SK-N-SH (cell line): ENCODE measurements at regions not wholly inside any gene's neighbourhood (a gene's known extent, or its start where the extent isn't known, plus 50 kb on each side); places are given as distances from the start of the nearest gene placed in this dataset.

Source experiments
- CTCF ChIA-PET: fragments of 300-600, 350-600 bp; formaldehyde crosslinking; extraction: SDS; loops from one replicate; lab custom pipeline; 2021; lab: Yijun Ruan, JAX
- POLR2A ChIA-PET: fragments of 350-600 bp; sonication (Branson Sonifier 250); formaldehyde crosslinking; extraction: SDS; loops from one replicate; lab custom pipeline; 2020; ENCODE audit warnings: antibody characterized with exemption, inconsistent platforms; lab: Yijun Ruan, JAX
- DNase-seq: peaks from one replicate; pipeline ENCODE4 v3.0.0; 2012
- H2AFZ ChIP-seq: fragments of 200-600 bp; sonication (generic); 2 replicates; pipeline ENCODE4 v1.8.1; 2016; ENCODE audit warnings: antibody characterized with exemption, mild to moderate bottlenecking, low read depth
- H3F3A ChIP-seq: fragments of 200-600 bp; sonication (generic); replicated peaks from 2 replicates; pipeline ENCODE3; 2016; ENCODE audit warnings: antibody characterized with exemption, mild to moderate bottlenecking; ENCODE audit not compliant: insufficient read depth
- H3K27ac ChIP-seq, 2 experiments: fragments of 200-500 bp in 1 of 2; fragments of 200-600 bp in 1 of 2; sonication (Bioruptor generic) in 1 of 2; sonication (generic), shearing (Covaris generic) in 1 of 2; 2 replicates each; pipeline versions ENCODE4 v1.5.1 to v1.6.1; 2014 to 2016; ENCODE audit warnings: low read depth in 2 of 2, inconsistent platforms in 1 of 2, low read length in 1 of 2, mild to moderate bottlenecking in 1 of 2, mixed read lengths in 1 of 2
- H3K27me3 ChIP-seq: fragments of 200-600 bp; sonication (generic), shearing (Covaris generic); 2 replicates; pipeline ENCODE4 v1.6.1; 2016; ENCODE audit warnings: mixed run types; ENCODE audit not compliant: insufficient read depth
- H3K36me3 ChIP-seq, 2 experiments: fragments of 200-500 bp in 1 of 2; fragments of 200-600 bp in 1 of 2; sonication (Bioruptor generic) in 1 of 2; sonication (generic) in 1 of 2; replicated peaks in 1 of 2; 2 replicates each; pipeline versions ENCODE3 to v1.5.1; 2014 to 2016; ENCODE audit warnings: low read length in 1 of 2, mild to moderate bottlenecking in 1 of 2; ENCODE audit not compliant: insufficient read depth in 2 of 2, control insufficient read depth in 1 of 2
- H3K4me1 ChIP-seq, 2 experiments: fragments of 200-500 bp in 1 of 2; fragments of 200-600 bp in 1 of 2; sonication (Bioruptor generic) in 1 of 2; sonication (generic), shearing (Covaris generic) in 1 of 2; 2 replicates each; pipeline versions ENCODE4 v1.5.1 to v1.6.1; 2014 to 2016; ENCODE audit warnings: low read depth in 1 of 2, low read length in 1 of 2, mixed run types in 1 of 2; ENCODE audit not compliant: insufficient read depth in 2 of 2, control insufficient read depth in 1 of 2
- H3K4me2 ChIP-seq: fragments of 200-600 bp; sonication (generic), shearing (Covaris generic); 2 replicates; pipeline ENCODE4 v1.6.1; 2017; ENCODE audit warnings: mixed run types
- H3K4me3 ChIP-seq, 2 experiments: fragments of 200-500 bp in 1 of 2; fragments of 200-600 bp in 1 of 2; sonication (Bioruptor generic) in 1 of 2; sonication (generic), shearing (Covaris generic) in 1 of 2; 2 replicates each; pipeline versions ENCODE4 v1.5.1 to v1.8.1; 2014 to 2016; ENCODE audit warnings: low read depth in 2 of 2, inconsistent platforms in 1 of 2, low read length in 1 of 2, mild to moderate bottlenecking in 1 of 2, mixed read lengths in 1 of 2, moderate library complexity in 1 of 2
- H3K79me2 ChIP-seq: fragments of 200-600 bp; sonication (generic); 2 replicates; pipeline ENCODE4 v1.8.1; 2017; ENCODE audit warnings: mild to moderate bottlenecking; ENCODE audit not compliant: insufficient read depth
- H3K9ac ChIP-seq: fragments of 200-600 bp; sonication (generic); 2 replicates; pipeline ENCODE4 v1.6.1; 2017; ENCODE audit warnings: mixed run types
- H3K9me2 ChIP-seq: fragments of 200-600 bp; sonication (generic); 2 replicates; pipeline ENCODE4 v1.6.1; 2017; ENCODE audit warnings: mixed run types
- H3K9me3 ChIP-seq: fragments of 200-600 bp; sonication (generic); 2 replicates; pipeline ENCODE4 v1.6.1; 2017; ENCODE audit warnings: mixed run types, mild to moderate bottlenecking, moderate library complexity
- H4K20me1 ChIP-seq: fragments of 200-600 bp; sonication (generic); 2 replicates; pipeline ENCODE4 v1.6.1; 2017; ENCODE audit warnings: mild to moderate bottlenecking, mixed run types; ENCODE audit not compliant: insufficient read depth
- CTCF ChIP-seq: fragments of 200-600 bp; sonication (generic); IDR thresholded peaks from 2 replicates; pipeline ENCODE4 v1.6.1; 2017; ENCODE audit warnings: antibody characterized with exemption, mild to moderate bottlenecking, moderate library complexity
- ELF1 ChIP-seq: IDR thresholded peaks from 2 replicates; pipeline ENCODE4 v1.4.0; 2012
- EZH2phosphoT487 ChIP-seq: fragments of 200-600 bp; sonication (generic); IDR thresholded peaks from 2 replicates; pipeline ENCODE4 v1.6.1; 2017; ENCODE audit warnings: low read depth, mixed run types, mild to moderate bottlenecking, antibody characterized with exemption, moderate library complexity, borderline replicate concordance
- FOSL2 ChIP-seq: IDR thresholded peaks from 2 replicates; pipeline ENCODE4 v1.4.0; 2012; ENCODE audit warnings: low read depth, mild to moderate bottlenecking, moderate library complexity, borderline replicate concordance
- FOXJ3 ChIP-seq: sonication (generic); formaldehyde crosslinking; IDR thresholded peaks from 2 replicates; pipeline ENCODE4 v1.5.1; 2020; ENCODE audit warnings: mild to moderate bottlenecking, missing genetic modification reagents
- GATA2 ChIP-seq: sonication (generic); formaldehyde crosslinking; IDR thresholded peaks from 2 replicates; pipeline ENCODE4 v1.5.0; 2020; ENCODE audit warnings: mild to moderate bottlenecking, missing genetic modification reagents
- JUND ChIP-seq: IDR thresholded peaks from 2 replicates; pipeline ENCODE4 v1.4.0; 2012
- MAX ChIP-seq: IDR thresholded peaks from 2 replicates; pipeline ENCODE4 v1.4.0; 2012; ENCODE audit warnings: low read depth
- MEF2A ChIP-seq: IDR thresholded peaks from 2 replicates; pipeline ENCODE4 v1.4.0; 2012; ENCODE audit warnings: low read depth, borderline replicate concordance
- NRF1 ChIP-seq: IDR thresholded peaks from 2 replicates; pipeline ENCODE4 v1.6.1; 2012; ENCODE audit warnings: low read depth, mild to moderate bottlenecking, low read length
- POLR2AphosphoS5 ChIP-seq: IDR thresholded peaks from 2 replicates; pipeline ENCODE4 v1.6.1; 2012; ENCODE audit warnings: low read depth, low read length
- RCOR1 ChIP-seq: fragments of 150-350 bp; IDR thresholded peaks from 2 replicates; pipeline ENCODE4 v1.6.1; 2017; ENCODE audit warnings: antibody characterized with exemption, low read length
- REST ChIP-seq: IDR thresholded peaks from 2 replicates; pipeline ENCODE4 v1.6.1; 2012; ENCODE audit warnings: mild to moderate bottlenecking, low read depth, low read length, moderate library complexity
- RFX5 ChIP-seq: IDR thresholded peaks from 2 replicates; pipeline ENCODE4 v1.6.1; 2012; ENCODE audit warnings: mild to moderate bottlenecking, improper control_type of control experiment, low read length
- TCF12 ChIP-seq: IDR thresholded peaks from 2 replicates; pipeline ENCODE4 v1.4.0; 2012
- TEAD4 ChIP-seq: IDR thresholded peaks from 2 replicates; pipeline ENCODE4 v1.4.0; 2012; ENCODE audit warnings: mild to moderate bottlenecking, borderline replicate concordance; ENCODE audit not compliant: insufficient read depth
- USF1 ChIP-seq: IDR thresholded peaks from 2 replicates; pipeline ENCODE4 v1.4.0; 2012; ENCODE audit warnings: low read depth, borderline replicate concordance
- USF2 ChIP-seq: fragments of 150-350 bp; IDR thresholded peaks from 2 replicates; pipeline ENCODE4 v1.6.1; 2017; ENCODE audit warnings: antibody characterized with exemption, low read length, low read depth, borderline replicate concordance
- ZBTB33 ChIP-seq: IDR thresholded peaks from 2 replicates; pipeline ENCODE4 v1.4.0; 2012; ENCODE audit warnings: low read depth, borderline replicate concordance

- H3K9me3 ChIP-seq = no peaks in the 10 kb centered on the region
- H3K36me3 ChIP-seq = no peaks in the 10 kb centered on the region
- no peaks in the 10 kb centered on the region for H3K79me2 ChIP-seq
- H3K27ac ChIP-seq = no peak overlapping the region
- no peaks in the 10 kb centered on the region for H3F3A ChIP-seq
- ChIA-PET POLR2A (no interaction called here), CTCF (no interaction called here)
- no peak overlapping the region for H3K9ac ChIP-seq
- TF ChIP-seq TEAD4 = no peak
- no peak for TF ChIP-seq ELF1
- no peak for TF ChIP-seq ZBTB33
- no peak for TF ChIP-seq RFX5
- TF ChIP-seq MAX = no peak
- no peak for TF ChIP-seq USF1
- TF ChIP-seq MEF2A = no peak
- TF ChIP-seq NRF1 = no peak
- no peak for TF ChIP-seq EZH2phosphoT487
- no peak for TF ChIP-seq REST
- TF ChIP-seq FOSL2 = no peak
- TF ChIP-seq USF2 = no peak
- no peak for TF ChIP-seq RCOR1
- TF ChIP-seq JUND = no peak
- TF ChIP-seq TCF12 = no peak
- TF ChIP-seq GATA2 (CRISPR knock-in tag) = no peak
- TF ChIP-seq POLR2AphosphoS5 = no peak
- TF ChIP-seq FOXJ3 (CRISPR knock-in tag) = no peak
- TF ChIP-seq CTCF = no peak
- no peak overlapping the region for H3K4me2 ChIP-seq
- no peak for DNase-seq
- H4K20me1 ChIP-seq = no peaks in the 10 kb centered on the region
- no peak overlapping the region for H2AFZ ChIP-seq
- no peak overlapping the region for H3K4me3 ChIP-seq
- no peaks in the 10 kb centered on the region for H3K4me1 ChIP-seq
- no peaks in the 10 kb centered on the region for H3K27me3 ChIP-seq
- no peaks in the 10 kb centered on the region for H3K9me2 ChIP-seq
These were observed 599.5 kb upstream of the EPHA6 start for GRCh38 chr3:96214941-96215340.
